DND-41 (cell line): ENCODE measurements at regions not wholly inside any gene's neighbourhood (a gene's known extent, or its start where the extent isn't known, plus 50 kb on each side); places are given as distances from the start of the nearest gene placed in this dataset.

Experiments
- ATAC-seq: fragments of 200-7000 bp; cut with Tn5 transposase; 3 replicates; pipeline ENCODE4 v1.9.1; 2021; ENCODE audit warnings: low read depth; ENCODE audit not compliant: insufficient read depth
- DNase-seq: peaks from one replicate; pipeline ENCODE4 v3.0.0-alpha.2; 2020
- H2AFZ ChIP-seq: 2 replicates; pipeline ENCODE4 v1.6.0; 2012; ENCODE audit warnings: low read depth, low read length
- H3K27ac ChIP-seq: 2 replicates; pipeline ENCODE4 v1.5.1; 2012; ENCODE audit warnings: low read length, inconsistent platforms
- H3K27me3 ChIP-seq: fragments of 200-600 bp; sonication (generic); 2 replicates; pipeline ENCODE4 v1.6.0; 2012; ENCODE audit warnings: low read length, mild to moderate bottlenecking, inconsistent platforms; ENCODE audit not compliant: insufficient read depth, poor library complexity
- H3K36me3 ChIP-seq: 2 replicates; pipeline ENCODE4 v1.5.1; 2012; ENCODE audit warnings: low read length, inconsistent platforms; ENCODE audit not compliant: insufficient read depth
- H3K4me1 ChIP-seq: 2 replicates; pipeline ENCODE4 v1.5.1; 2012; ENCODE audit warnings: mild to moderate bottlenecking, low read length; ENCODE audit not compliant: insufficient read depth
- H3K4me2 ChIP-seq: 2 replicates; pipeline ENCODE4 v1.6.0; 2012; ENCODE audit warnings: mild to moderate bottlenecking, moderate library complexity, low read length, inconsistent platforms; ENCODE audit not compliant: insufficient read depth
- H3K4me3 ChIP-seq, 2 experiments: fragments of 200-600 bp in 1 of 2; shearing (Covaris generic) in 1 of 2; 2 replicates each; pipeline ENCODE4 v1.5.1; 2012 to 2016; ENCODE audit warnings: inconsistent platforms in 2 of 2, low read length in 2 of 2, mild to moderate bottlenecking in 2 of 2, low read depth in 1 of 2, moderate library complexity in 1 of 2
- H3K79me2 ChIP-seq: 2 replicates; pipeline ENCODE4 v1.6.0; 2012; ENCODE audit warnings: low read length, inconsistent platforms; ENCODE audit not compliant: insufficient read depth
- H3K9ac ChIP-seq: 2 replicates; pipeline ENCODE4 v1.6.0; 2012; ENCODE audit warnings: low read depth, mild to moderate bottlenecking, inconsistent platforms, low read length, moderate library complexity
- H3K9me3 ChIP-seq: 2 replicates; pipeline ENCODE4 v1.5.1; 2012; ENCODE audit warnings: low read length, moderate library complexity, mild to moderate bottlenecking, inconsistent platforms; ENCODE audit not compliant: insufficient read depth, severe bottlenecking
- H4K20me1 ChIP-seq: 2 replicates; pipeline ENCODE4 v1.6.0; 2012; ENCODE audit warnings: low read length; ENCODE audit not compliant: insufficient read depth
- CTCF ChIP-seq: IDR thresholded peaks from 2 replicates; pipeline ENCODE4 v1.5.1; 2012; ENCODE audit warnings: borderline replicate concordance, low read length, moderate library complexity, mild to moderate bottlenecking; ENCODE audit not compliant: poor library complexity, severe bottlenecking; ENCODE audit errors: extremely low read depth
- EZH2 ChIP-seq: IDR thresholded peaks from 3 replicates; pipeline ENCODE4 v1.6.1; 2012; ENCODE audit warnings: borderline replicate concordance, low read depth, mild to moderate bottlenecking, moderate library complexity, low read length, inconsistent platforms; ENCODE audit not compliant: severe bottlenecking

GRCh38 chr12:60168441-60168840 is 572.6 kb downstream of the SLC16A7 start:
- Histone ChIP-seq H3K79me2 (no peaks in the 10 kb centered on the region), H3K36me3 (no peaks in the 10 kb centered on the region), H3K4me3 (no peak overlapping the region), H3K4me2 (no peak overlapping the region), H2AFZ (no peak overlapping the region), H4K20me1 (no peaks in the 10 kb centered on the region), H3K4me1 (no peaks in the 10 kb centered on the region), H3K27me3 (no peaks in the 10 kb centered on the region), H3K27ac (no peak overlapping the region), H3K9ac (no peak overlapping the region), H3K9me3 (no peaks in the 10 kb centered on the region)
- no peak for DNase-seq
- TF ChIP-seq EZH2, result no peak
- TF ChIP-seq CTCF, result no peak
- no peak for ATAC-seq

- H3K4me3 ChIP-seq, result no peak overlapping the region
- DNase-seq, result no peak
- no peak overlapping the region for H3K9ac ChIP-seq
Observed at GRCh38 chr12:60169904-60170303, 574.1 kb downstream of the SLC16A7 start.

GRCh38 chr12:60172266-60173211 is 576.7 kb downstream of the SLC16A7 start:
- no peak overlapping the region for H3K9ac ChIP-seq
- no peak for ATAC-seq
- no peak for DNase-seq
- H3K27me3 ChIP-seq, result no peaks in the 10 kb centered on the region
- no peaks in the 10 kb centered on the region for H3K79me2 ChIP-seq
- no peaks in the 10 kb centered on the region for H4K20me1 ChIP-seq
- H3K9me3 ChIP-seq, result no peaks in the 10 kb centered on the region
- H3K27ac ChIP-seq, result no peak overlapping the region
- H2AFZ ChIP-seq, result no peak overlapping the region
- no peaks in the 10 kb centered on the region for H3K36me3 ChIP-seq
- no peak overlapping the region for H3K4me3 ChIP-seq
- H3K4me1 ChIP-seq, result no peaks in the 10 kb centered on the region
- H3K4me2 ChIP-seq, result no peak overlapping the region
- TF ChIP-seq EZH2 (no peak), CTCF (no peak)

More at GRCh38 chr12:60169904-60170303, 574.1 kb downstream of the SLC16A7 start:
- H3K9me3 ChIP-seq, result no peaks in the 10 kb centered on the region
- TF ChIP-seq CTCF (no peak), EZH2 (no peak)
- H4K20me1 ChIP-seq, result no peaks in the 10 kb centered on the region
- H2AFZ ChIP-seq, result no peak overlapping the region
- no peak overlapping the region for H3K27ac ChIP-seq
- H3K36me3 ChIP-seq, result no peaks in the 10 kb centered on the region
- H3K27me3 ChIP-seq, result no peaks in the 10 kb centered on the region
- no peak for ATAC-seq
- no peaks in the 10 kb centered on the region for H3K4me1 ChIP-seq
- no peak overlapping the region for H3K4me2 ChIP-seq
- no peaks in the 10 kb centered on the region for H3K79me2 ChIP-seq
